A673 (cell line): ENCODE measurements at regions not wholly inside any gene's neighbourhood (a gene's known extent, or its start where the extent isn't known, plus 50 kb on each side); places are given as distances from the start of the nearest gene placed in this dataset.

Experiments
- BruUV-seq: library from RNA; stranded (reverse); fragments of 400-500 nt; replicated peaks from 2 replicates; lab custom pipeline; 2021; lab: Mats Ljungman, UMichigan
- CTCF ChIA-PET: fragments of 300-600 bp; sonication (Branson Sonifier 250); formaldehyde crosslinking; loops from one replicate; lab custom pipeline; 2022; ENCODE audit warnings: antibody characterized with exemption; lab: Charles Lee
- POLR2A ChIA-PET: fragments of 300-600 bp; sonication (Branson Sonifier 250); formaldehyde crosslinking; loops from one replicate; lab custom pipeline; 2022; ENCODE audit warnings: antibody characterized with exemption; ENCODE audit not compliant: low non-redundant PET; lab: Charles Lee
- DNase-seq: peaks from one replicate; pipeline ENCODE4 v3.0.0-alpha.2; 2015; ENCODE audit warnings: low spot score
- H3K27ac ChIP-seq: fragments of 200-600 bp; sonication (generic); 2 replicates; pipeline ENCODE4 v1.5.1; 2016; ENCODE audit warnings: mixed run types, low read depth, mild to moderate bottlenecking, mixed read lengths, antibody characterized with exemption, low read length; ENCODE audit not compliant: poor library complexity, severe bottlenecking
- H3K27me3 ChIP-seq: fragments of 200-600 bp; sonication (generic); replicated peaks from 2 replicates; pipeline ENCODE4 v1.6.1; 2017; ENCODE audit warnings: mixed run types, low read depth, mild to moderate bottlenecking, mixed read lengths, antibody characterized with exemption, low read length; ENCODE audit not compliant: insufficient read depth, poor library complexity
- H3K36me3 ChIP-seq: fragments of 200-600 bp; sonication (generic); 2 replicates; pipeline ENCODE4 v1.6.1; 2016; ENCODE audit warnings: mixed run types, mild to moderate bottlenecking, mixed read lengths, antibody characterized with exemption, low read length; ENCODE audit not compliant: insufficient read depth, poor library complexity, severe bottlenecking
- H3K4me1 ChIP-seq: fragments of 200-600 bp; sonication (generic); 2 replicates; pipeline ENCODE4 v1.6.1; 2017; ENCODE audit warnings: mixed run types, mild to moderate bottlenecking, mixed read lengths, antibody characterized with exemption, low read length; ENCODE audit not compliant: insufficient read depth, poor library complexity, severe bottlenecking
- H3K4me3 ChIP-seq: fragments of 200-600 bp; sonication (generic); 2 replicates; pipeline ENCODE4 v1.5.1; 2016; ENCODE audit warnings: low read depth, mixed run types, mild to moderate bottlenecking, mixed read lengths, low read length; ENCODE audit not compliant: poor library complexity, severe bottlenecking
- H3K9me3 ChIP-seq: fragments of 200-600 bp; sonication (generic); 2 replicates; pipeline ENCODE4 v1.6.1; 2016; ENCODE audit warnings: mixed run types, low read depth, mild to moderate bottlenecking, mixed read lengths, antibody characterized with exemption, low read length; ENCODE audit not compliant: poor library complexity, severe bottlenecking
- EZH2 ChIP-seq: fragments of 200-600 bp; sonication (generic); IDR thresholded peaks from 2 replicates; pipeline ENCODE4 v1.6.1; 2017; ENCODE audit warnings: borderline replicate concordance, low read depth, mild to moderate bottlenecking, mixed read lengths, antibody characterized with exemption, low read length; ENCODE audit not compliant: poor library complexity, severe bottlenecking
- intact Hi-C: fragments of 100-400 bp; cut with micrococcal nuclease; formaldehyde crosslinking; loops from one replicate; pipeline ENCODE4 v1.10.0; 2022; ENCODE audit not compliant: unreplicated experiment
- TF ChIP-seq, protein P1 (sequence below): fragments of 300-800, 200-600 bp; sonication (generic); conservative IDR thresholded peaks from 2 replicates; pipeline ENCODE4 v1.5.1; 2017; ENCODE audit warnings: low read depth, mild to moderate bottlenecking, antibody characterized with exemption, low read length, moderate library complexity, mixed read lengths

DNA sequence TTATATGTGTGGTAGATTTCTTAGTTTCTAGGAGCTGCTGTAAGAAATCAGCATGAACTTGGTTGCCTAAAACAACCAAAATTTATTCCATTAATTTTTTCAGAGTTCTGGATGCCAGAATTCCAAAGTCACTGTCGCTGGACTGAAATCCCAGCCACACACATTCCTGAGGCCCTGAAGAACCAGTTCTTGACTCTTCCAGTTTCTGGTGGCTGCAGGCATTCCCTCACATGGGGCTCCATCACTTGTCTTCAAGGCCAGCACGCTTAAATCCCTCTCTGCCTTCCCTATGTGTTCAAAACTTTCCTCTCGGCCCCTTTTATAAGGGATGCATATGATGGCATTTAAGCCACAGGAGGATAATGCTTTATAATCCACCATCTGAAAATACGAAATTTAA, 1237.5 kb upstream of the CDH9 start:
- ChIA-PET POLR2A (no interaction called here), CTCF (no interaction called here)
- BruUV-seq, result no TSS peak

DNA sequence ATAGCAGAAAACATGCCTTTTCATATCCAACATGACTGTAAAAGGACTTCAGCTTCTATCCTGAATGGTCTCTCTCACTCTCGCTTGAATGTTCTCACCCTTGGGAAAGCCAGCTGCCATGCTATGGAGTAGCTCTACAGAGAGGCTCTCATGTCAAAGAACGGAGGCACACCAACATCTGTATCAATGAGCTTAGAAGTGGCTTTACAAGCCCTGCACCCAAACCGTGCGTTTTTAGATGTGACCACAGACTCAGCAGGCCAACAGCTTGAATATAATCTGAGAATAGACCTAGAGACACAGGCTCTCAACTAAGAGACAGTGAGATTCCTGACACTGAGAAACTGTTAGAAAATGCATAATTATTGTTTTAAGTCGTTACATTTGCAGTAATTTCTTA, 1231.6 kb upstream of the CDH9 start:
- BruUV-seq, result no TSS peak
- no peak for DNase-seq
- Histone ChIP-seq H3K27ac (no peak overlapping the region), H3K9me3 (no peaks in the 10 kb centered on the region), H3K4me3 (no peak overlapping the region), H3K27me3 (no peaks in the 10 kb centered on the region), H3K36me3 (no peaks in the 10 kb centered on the region), H3K4me1 (no peaks in the 10 kb centered on the region)
- TF ChIP-seq, protein P1, sequence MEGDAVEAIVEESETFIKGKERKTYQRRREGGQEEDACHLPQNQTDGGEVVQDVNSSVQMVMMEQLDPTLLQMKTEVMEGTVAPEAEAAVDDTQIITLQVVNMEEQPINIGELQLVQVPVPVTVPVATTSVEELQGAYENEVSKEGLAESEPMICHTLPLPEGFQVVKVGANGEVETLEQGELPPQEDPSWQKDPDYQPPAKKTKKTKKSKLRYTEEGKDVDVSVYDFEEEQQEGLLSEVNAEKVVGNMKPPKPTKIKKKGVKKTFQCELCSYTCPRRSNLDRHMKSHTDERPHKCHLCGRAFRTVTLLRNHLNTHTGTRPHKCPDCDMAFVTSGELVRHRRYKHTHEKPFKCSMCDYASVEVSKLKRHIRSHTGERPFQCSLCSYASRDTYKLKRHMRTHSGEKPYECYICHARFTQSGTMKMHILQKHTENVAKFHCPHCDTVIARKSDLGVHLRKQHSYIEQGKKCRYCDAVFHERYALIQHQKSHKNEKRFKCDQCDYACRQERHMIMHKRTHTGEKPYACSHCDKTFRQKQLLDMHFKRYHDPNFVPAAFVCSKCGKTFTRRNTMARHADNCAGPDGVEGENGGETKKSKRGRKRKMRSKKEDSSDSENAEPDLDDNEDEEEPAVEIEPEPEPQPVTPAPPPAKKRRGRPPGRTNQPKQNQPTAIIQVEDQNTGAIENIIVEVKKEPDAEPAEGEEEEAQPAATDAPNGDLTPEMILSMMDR, result no peak
- no peak for TF ChIP-seq EZH2
- intact Hi-C loops, result no loop called here
- ChIA-PET POLR2A (no interaction called here), CTCF (no interaction called here)

More for the DNA sequence above, 1237.5 kb upstream of the CDH9 start:
- Histone ChIP-seq H3K4me1 (no peaks in the 10 kb centered on the region), H3K27me3 (no peaks in the 10 kb centered on the region), H3K9me3 (no peaks in the 10 kb centered on the region), H3K4me3 (no peak overlapping the region), H3K36me3 (no peaks in the 10 kb centered on the region), H3K27ac (no peak overlapping the region)
- TF ChIP-seq, protein P1, result no peak
- no peak for TF ChIP-seq EZH2
- DNase-seq, result no peak
- intact Hi-C loops, result no loop called here

DNA sequence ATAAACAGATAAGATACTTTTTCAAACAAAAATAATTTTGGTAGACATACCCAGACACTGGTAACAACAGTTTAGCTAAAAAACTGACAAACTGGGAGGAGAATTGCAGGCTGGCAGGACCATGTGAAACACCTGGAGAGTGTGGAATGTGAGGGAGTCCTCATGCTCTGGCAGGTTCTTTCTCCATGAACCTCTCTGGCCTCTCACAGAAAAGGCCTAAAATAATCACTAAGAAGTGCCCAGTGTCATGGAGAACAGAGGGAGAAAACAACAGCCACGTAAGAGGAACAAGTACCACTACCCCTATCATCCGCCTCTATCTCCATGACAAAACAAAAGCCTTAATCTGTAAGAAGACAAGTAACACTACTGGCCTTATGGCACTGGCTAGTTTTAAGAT, 1227.5 kb upstream of the CDH9 start:
- intact Hi-C loops, result no loop called here
- BruUV-seq, result no TSS peak
- Histone ChIP-seq H3K36me3 (no peaks in the 10 kb centered on the region), H3K27me3 (no peaks in the 10 kb centered on the region), H3K27ac (no peak overlapping the region), H3K4me1 (no peaks in the 10 kb centered on the region), H3K9me3 (no peaks in the 10 kb centered on the region), H3K4me3 (no peak overlapping the region)
- DNase-seq, result no peak
- CTCF ChIA-PET, result no interaction called here
- TF ChIP-seq EZH2, result no peak
- TF ChIP-seq, protein P1, result no peak
- POLR2A ChIA-PET, result no interaction called here
